ENCODE measurements at regions not wholly inside any gene's neighbourhood (a gene's known extent, or its start where the extent isn't known, plus 50 kb on each side); places are given as distances from the start of the nearest gene placed in this dataset.
"Not testable (repeated sequence)": the region's sequence is repeated elsewhere in the genome, so short reads cannot be mapped to it uniquely, and the experiment has no call there.

DNA sequence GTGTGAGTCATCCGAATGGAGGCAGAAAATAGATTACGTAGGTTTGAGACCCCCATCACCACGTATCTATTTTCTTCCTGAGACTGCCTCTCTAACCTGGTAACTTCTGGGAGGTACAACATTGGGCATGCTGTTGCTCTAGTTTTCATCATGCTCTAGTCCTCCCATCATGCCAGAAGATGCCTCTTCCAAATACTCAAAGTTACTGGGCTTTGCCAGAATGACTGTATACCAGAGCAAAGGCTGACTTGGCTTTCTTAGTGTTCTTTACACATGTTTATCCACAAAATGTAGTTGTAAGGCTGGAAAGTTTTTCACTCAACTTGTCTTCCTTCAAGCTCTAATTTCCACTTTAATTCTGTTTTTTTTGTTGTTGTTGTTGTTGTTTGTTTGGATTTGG lies 370.5 kb downstream of the MDFIC start:
- Histone ChIP-seq H4K20me1 (ENCODE audit: insufficient read depth, low read length) (no peaks in the 10 kb centered on the region), H3K27me3 (replicated peaks; ENCODE audit: insufficient read depth, low read length) (no peaks in the 10 kb centered on the region), H3K36me3 (replicated peaks; ENCODE audit: insufficient read depth, low read length) (no peaks in the 10 kb centered on the region), H3K9me2 (replicated peaks; ENCODE audit: insufficient read depth, low read length) (no peaks in the 10 kb centered on the region), H3K9ac (ENCODE audit: low read length) (no peak overlapping the region), H3K27ac (ENCODE audit: low read length) (no peak overlapping the region), H3K79me2 (ENCODE audit: low read length) (no peaks in the 10 kb centered on the region), H3K4me1 (ENCODE audit: low read length) (peaks cover 10% of the 10 kb centered on the region), H2AFZ (ENCODE audit: low read length) (no peak overlapping the region), H3K9me3 (replicated peaks; ENCODE audit: insufficient read depth, low read length) (no peaks in the 10 kb centered on the region), H3K4me3 (ENCODE audit: low read length) (no peak overlapping the region), H3F3A (ENCODE audit: insufficient read depth, low read length) (peaks cover 5% of the 10 kb centered on the region; the same call in 1 of the 2 replicates), H3K4me2 (ENCODE audit: low read depth, low read length) (no peak overlapping the region)
- no peak for DNase-seq
- TF ChIP-seq CTCF (IDR thresholded peaks at IDR 0.05; ENCODE audit: low read length) = no peak

GRCh38 chr7:115289971-115290370 lies 368.1 kb downstream of the MDFIC start:
- no peak for TF ChIP-seq EZH2phosphoT487 (IDR thresholded peaks at IDR 0.05; ENCODE audit: low read length)
- TF ChIP-seq CTCF (IDR thresholded peaks at IDR 0.05; ENCODE audit: low read length) = no peak
- H3K9me2 ChIP-seq (replicated peaks; ENCODE audit: insufficient read depth, low read length) = no peaks in the 10 kb centered on the region

GRCh38 chr7:115276791-115277190 lies 354.9 kb downstream of the MDFIC start:
- no peak overlapping the region for H3K27ac ChIP-seq (ENCODE audit: low read length)
- no peaks in the 10 kb centered on the region for H4K20me1 ChIP-seq (ENCODE audit: insufficient read depth, low read length)
- no peak overlapping the region for H3K9ac ChIP-seq (ENCODE audit: low read length)
- H3K9me2 ChIP-seq (replicated peaks; ENCODE audit: insufficient read depth, low read length) = no peaks in the 10 kb centered on the region
- no peak for DNase-seq
- no peak for TF ChIP-seq CTCF (IDR thresholded peaks at IDR 0.05; ENCODE audit: low read length)
- TF ChIP-seq EZH2 (optimal IDR thresholded peaks at IDR 0.05; ENCODE audit: low read depth, low read length) = no peak
- TF ChIP-seq EZH2phosphoT487 (IDR thresholded peaks at IDR 0.05; ENCODE audit: low read length) = no peak
- H3K27me3 ChIP-seq (replicated peaks; ENCODE audit: insufficient read depth, low read length) = no peaks in the 10 kb centered on the region
- no peak overlapping the region for H3K4me2 ChIP-seq (ENCODE audit: low read depth, low read length)
- peaks cover 2% of the 10 kb centered on the region for H3K4me1 ChIP-seq (ENCODE audit: low read length)
- no peak overlapping the region for H3K4me3 ChIP-seq (ENCODE audit: low read length)
- H3K9me3 ChIP-seq (replicated peaks; ENCODE audit: insufficient read depth, low read length) = no peaks in the 10 kb centered on the region
- H3K36me3 ChIP-seq (replicated peaks; ENCODE audit: insufficient read depth, low read length) = no peaks in the 10 kb centered on the region
- no peaks in the 10 kb centered on the region for H3K79me2 ChIP-seq (ENCODE audit: low read length)
- H2AFZ ChIP-seq (ENCODE audit: low read length) = no peak overlapping the region
- H3F3A ChIP-seq (ENCODE audit: insufficient read depth, low read length) = no peaks in the 10 kb centered on the region

More at GRCh38 chr7:115289971-115290370, 368.1 kb downstream of the MDFIC start:
- H3K36me3 ChIP-seq (replicated peaks; ENCODE audit: insufficient read depth, low read length) = no peaks in the 10 kb centered on the region
- DNase-seq = no peak
- no peak overlapping the region for H3K27ac ChIP-seq (ENCODE audit: low read length)
- H3K9me3 ChIP-seq (replicated peaks; ENCODE audit: insufficient read depth, low read length) = no peaks in the 10 kb centered on the region
- peaks cover 8% of the 10 kb centered on the region; the same call in 1 of the 2 replicates for H3F3A ChIP-seq (ENCODE audit: insufficient read depth, low read length)
- no peaks in the 10 kb centered on the region for H3K27me3 ChIP-seq (replicated peaks; ENCODE audit: insufficient read depth, low read length)
- H2AFZ ChIP-seq (ENCODE audit: low read length) = no peak overlapping the region
- no peaks in the 10 kb centered on the region for H4K20me1 ChIP-seq (ENCODE audit: insufficient read depth, low read length)
- H3K4me1 ChIP-seq (ENCODE audit: low read length) = peaks cover 31% of the 10 kb centered on the region
- no peak overlapping the region for H3K4me3 ChIP-seq (ENCODE audit: low read length)
- H3K9ac ChIP-seq (ENCODE audit: low read length) = no peak overlapping the region
- H3K79me2 ChIP-seq (ENCODE audit: low read length) = no peaks in the 10 kb centered on the region
- no peak overlapping the region for H3K4me2 ChIP-seq (ENCODE audit: low read depth, low read length)

- H3K9ac ChIP-seq (ENCODE audit: low read length); H3K27ac ChIP-seq (ENCODE audit: low read length); H3F3A ChIP-seq (ENCODE audit: insufficient read depth, low read length); H3K27me3 ChIP-seq (replicated peaks; ENCODE audit: insufficient read depth, low read length); H3K4me1 ChIP-seq (ENCODE audit: low read length); H3K9me3 ChIP-seq (replicated peaks; ENCODE audit: insufficient read depth, low read length); DNase-seq; H4K20me1 ChIP-seq (ENCODE audit: insufficient read depth, low read length); H3K36me3 ChIP-seq (replicated peaks; ENCODE audit: insufficient read depth, low read length); H3K9me2 ChIP-seq (replicated peaks; ENCODE audit: insufficient read depth, low read length); H3K4me2 ChIP-seq (ENCODE audit: low read depth, low read length); H3K4me3 ChIP-seq (ENCODE audit: low read length); H2AFZ ChIP-seq (ENCODE audit: low read length); H3K79me2 ChIP-seq (ENCODE audit: low read length): not testable (repeated sequence)
Observed at GRCh38 chr7:115273855-115274254, 352.0 kb downstream of the MDFIC start.
